Astrocyte (in vitro differentiated cells and primary cell): ENCODE measurements at regions not wholly inside any gene's neighbourhood (a gene's known extent, or its start where the extent isn't known, plus 50 kb on each side); places are given as distances from the start of the nearest gene placed in this dataset.

Source experiments
- DNase-seq: peaks from one replicate; pipeline ENCODE4 v3.0.0-alpha.2; 2010; ENCODE audit warnings: low read depth
- FAIRE-seq: peaks from 2 replicates; lab custom pipeline; 2011; peaks lifted over from hg19 to GRCh38; lab: Jason Lieb, UNC
- H2AFZ ChIP-seq: 2 replicates; pipeline ENCODE4 v1.6.0; 2012; ENCODE audit warnings: low read depth, low read length, inconsistent platforms
- H3K27ac ChIP-seq: 2 replicates; pipeline ENCODE4 v1.5.1; 2011; ENCODE audit warnings: low read depth, low read length, inconsistent platforms
- H3K27me3 ChIP-seq: 2 replicates; pipeline ENCODE4 v1.6.0; 2011; ENCODE audit warnings: low read length, inconsistent platforms; ENCODE audit not compliant: insufficient read depth
- H3K36me3 ChIP-seq: 2 replicates; pipeline ENCODE4 v1.5.1; 2011; ENCODE audit warnings: low read length, inconsistent platforms; ENCODE audit not compliant: insufficient read depth
- H3K4me1 ChIP-seq: 2 replicates; pipeline ENCODE4 v1.5.1; 2011; ENCODE audit warnings: low read length, inconsistent platforms; ENCODE audit not compliant: insufficient read depth
- H3K4me2 ChIP-seq: 2 replicates; pipeline ENCODE4 v1.6.0; 2012; ENCODE audit warnings: low read length, inconsistent platforms
- H3K4me3 ChIP-seq: 2 replicates; pipeline ENCODE4 v1.5.1; 2011; ENCODE audit warnings: low read depth, mild to moderate bottlenecking, low read length, inconsistent platforms; ENCODE audit not compliant: insufficient read depth
- H3K79me2 ChIP-seq: 2 replicates; pipeline ENCODE4 v1.6.0; 2012; ENCODE audit warnings: mild to moderate bottlenecking, low read length, inconsistent platforms; ENCODE audit not compliant: insufficient read depth
- H3K9ac ChIP-seq: 2 replicates; pipeline ENCODE4 v1.6.0; 2012; ENCODE audit warnings: mild to moderate bottlenecking, low read length, inconsistent platforms
- H3K9me3 ChIP-seq: 2 replicates; pipeline ENCODE4 v1.5.1; 2012; ENCODE audit warnings: low read depth, mild to moderate bottlenecking, low read length, inconsistent platforms; ENCODE audit not compliant: insufficient read depth
- H4K20me1 ChIP-seq: 2 replicates; pipeline ENCODE4 v1.6.0; 2012; ENCODE audit warnings: low read length, inconsistent platforms; ENCODE audit not compliant: insufficient read depth
- H3K27ac Mint-ChIP-seq: one replicate; pipeline ENCODE4 v1.8.0; 2021; ENCODE audit warnings: mild to moderate bottlenecking, mixed read lengths; ENCODE audit not compliant: unreplicated experiment
- H3K27me3 Mint-ChIP-seq: one replicate; pipeline ENCODE4 v1.8.0; 2021; ENCODE audit warnings: low read depth, mixed read lengths; ENCODE audit not compliant: unreplicated experiment
- H3K36me3 Mint-ChIP-seq: one replicate; pipeline ENCODE4 v1.8.0; 2021; ENCODE audit warnings: low read depth, mixed read lengths; ENCODE audit not compliant: unreplicated experiment
- H3K4me1 Mint-ChIP-seq: one replicate; pipeline ENCODE4 v1.8.0; 2021; ENCODE audit warnings: low read depth, mixed read lengths; ENCODE audit not compliant: unreplicated experiment
- H3K4me3 Mint-ChIP-seq: one replicate; pipeline ENCODE4 v1.8.0; 2021; ENCODE audit warnings: mild to moderate bottlenecking, moderate library complexity, mixed read lengths; ENCODE audit not compliant: unreplicated experiment
- H3K9me3 Mint-ChIP-seq: one replicate; pipeline ENCODE4 v1.8.0; 2021; ENCODE audit warnings: mild to moderate bottlenecking, mixed read lengths; ENCODE audit not compliant: unreplicated experiment
- EZH2 ChIP-seq: IDR thresholded peaks from 2 replicates; pipeline ENCODE4 v1.6.1; 2012; ENCODE audit warnings: mild to moderate bottlenecking, low read length, inconsistent platforms; ENCODE audit not compliant: insufficient read depth
- TF ChIP-seq, protein P1 (sequence below): IDR thresholded peaks from 2 replicates; pipeline ENCODE4 v1.5.1; 2011; ENCODE audit warnings: low read depth, mild to moderate bottlenecking, inconsistent platforms, low read length, moderate library complexity; ENCODE audit not compliant: insufficient read depth

DNA sequence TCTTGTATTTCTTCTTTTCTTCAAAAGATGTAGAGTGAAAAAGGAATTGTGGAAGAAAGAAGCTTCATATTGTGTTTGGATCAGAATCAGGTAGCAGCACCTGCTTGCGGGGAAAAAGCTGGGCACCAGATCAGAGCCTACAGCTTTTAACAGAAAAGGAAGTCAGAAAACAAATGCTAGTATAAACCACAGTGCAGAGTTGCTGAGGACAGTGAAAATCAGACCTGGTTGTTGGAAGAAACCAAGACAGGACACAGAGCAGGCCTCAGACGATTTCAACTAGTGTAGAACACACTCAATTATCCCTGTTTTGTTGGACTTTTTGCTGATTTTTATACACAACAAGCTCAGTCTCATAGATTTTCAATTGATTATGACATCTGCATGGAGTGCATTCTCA is 221.4 kb downstream of the PTN start:
- Mint-ChIP-seq H3K4me1 (no peaks in the 10 kb centered on the region), H3K36me3 (no peaks in the 10 kb centered on the region), H3K4me3 (no peak overlapping the region), H3K9me3 (no peaks in the 10 kb centered on the region), H3K27ac (no peak overlapping the region), H3K27me3 (no peaks in the 10 kb centered on the region)
- H3K4me3 ChIP-seq: no peak overlapping the region
- FAIRE-seq (no peak), DNase-seq (no peak)
- H4K20me1 ChIP-seq: no peaks in the 10 kb centered on the region
- no peaks in the 10 kb centered on the region for H3K79me2 ChIP-seq
- no peak overlapping the region for H3K4me2 ChIP-seq
- H2AFZ ChIP-seq: no peak overlapping the region
- H3K9me3 ChIP-seq: no peaks in the 10 kb centered on the region
- no peaks in the 10 kb centered on the region for H3K36me3 ChIP-seq
- no peak overlapping the region for H3K27ac ChIP-seq
- no peaks in the 10 kb centered on the region for H3K27me3 ChIP-seq
- TF ChIP-seq, protein P1, sequence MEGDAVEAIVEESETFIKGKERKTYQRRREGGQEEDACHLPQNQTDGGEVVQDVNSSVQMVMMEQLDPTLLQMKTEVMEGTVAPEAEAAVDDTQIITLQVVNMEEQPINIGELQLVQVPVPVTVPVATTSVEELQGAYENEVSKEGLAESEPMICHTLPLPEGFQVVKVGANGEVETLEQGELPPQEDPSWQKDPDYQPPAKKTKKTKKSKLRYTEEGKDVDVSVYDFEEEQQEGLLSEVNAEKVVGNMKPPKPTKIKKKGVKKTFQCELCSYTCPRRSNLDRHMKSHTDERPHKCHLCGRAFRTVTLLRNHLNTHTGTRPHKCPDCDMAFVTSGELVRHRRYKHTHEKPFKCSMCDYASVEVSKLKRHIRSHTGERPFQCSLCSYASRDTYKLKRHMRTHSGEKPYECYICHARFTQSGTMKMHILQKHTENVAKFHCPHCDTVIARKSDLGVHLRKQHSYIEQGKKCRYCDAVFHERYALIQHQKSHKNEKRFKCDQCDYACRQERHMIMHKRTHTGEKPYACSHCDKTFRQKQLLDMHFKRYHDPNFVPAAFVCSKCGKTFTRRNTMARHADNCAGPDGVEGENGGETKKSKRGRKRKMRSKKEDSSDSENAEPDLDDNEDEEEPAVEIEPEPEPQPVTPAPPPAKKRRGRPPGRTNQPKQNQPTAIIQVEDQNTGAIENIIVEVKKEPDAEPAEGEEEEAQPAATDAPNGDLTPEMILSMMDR: no peak
- TF ChIP-seq EZH2: no peak
- H3K9ac ChIP-seq: no peak overlapping the region
- no peaks in the 10 kb centered on the region for H3K4me1 ChIP-seq

DNA sequence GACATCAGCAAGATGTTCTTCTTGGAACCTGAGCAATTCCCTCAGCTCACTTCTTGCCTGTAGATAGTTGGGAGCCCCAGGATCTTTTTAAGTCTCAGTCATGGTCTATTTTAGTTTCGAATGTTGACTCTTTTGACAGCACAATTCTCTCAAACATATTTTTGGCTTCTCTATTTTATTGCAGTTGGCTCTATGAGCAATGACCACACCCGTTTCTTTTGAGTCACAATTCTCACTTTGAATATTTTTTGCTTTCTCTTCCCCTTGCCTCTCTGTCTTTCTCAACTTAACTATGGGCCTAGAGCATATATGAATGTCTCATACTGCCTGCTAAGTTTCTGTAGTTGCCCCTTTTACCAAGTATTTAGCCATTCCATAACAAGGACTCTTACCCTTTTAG is 222.8 kb downstream of the PTN start:
- no peak for FAIRE-seq

DNA sequence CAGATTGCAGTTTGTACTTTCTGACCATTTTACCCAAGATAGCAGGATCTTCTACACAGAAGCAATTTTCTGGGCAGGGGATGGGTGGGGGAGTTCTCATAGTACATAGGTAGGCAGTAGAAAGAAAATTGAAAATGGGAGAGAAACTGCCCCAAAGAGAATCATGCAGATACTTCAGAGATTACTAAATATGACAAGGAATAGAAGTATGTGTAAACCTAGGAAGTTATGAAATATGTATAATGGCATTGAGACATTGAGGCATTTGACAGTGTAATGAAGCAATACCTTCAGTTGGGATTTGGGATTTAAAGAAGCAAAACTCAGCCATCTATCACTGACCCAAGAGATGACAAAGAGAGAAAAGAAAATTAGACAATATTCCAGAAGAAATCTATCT is 233.0 kb downstream of the PTN start:
- H3K79me2 ChIP-seq: no peaks in the 10 kb centered on the region
- no peak overlapping the region for H2AFZ ChIP-seq
- H3K9ac ChIP-seq: no peak overlapping the region
- H3K36me3 Mint-ChIP-seq: no peaks in the 10 kb centered on the region
- H3K27me3 Mint-ChIP-seq: no peaks in the 10 kb centered on the region
- no peaks in the 10 kb centered on the region for H3K4me1 Mint-ChIP-seq
- no peaks in the 10 kb centered on the region for H3K36me3 ChIP-seq
- H3K27me3 ChIP-seq: no peaks in the 10 kb centered on the region
- H3K4me2 ChIP-seq: no peak overlapping the region
- TF ChIP-seq, protein P1: no peak
- TF ChIP-seq EZH2: no peak
- H3K4me1 ChIP-seq: peaks cover 6% of the 10 kb centered on the region
- peaks cover 5% of the 10 kb centered on the region for H3K9me3 Mint-ChIP-seq
- FAIRE-seq: no peak
- no peak overlapping the region for H3K4me3 Mint-ChIP-seq
- no peaks in the 10 kb centered on the region for H3K9me3 ChIP-seq
- no peaks in the 10 kb centered on the region for H4K20me1 ChIP-seq
- no peak for DNase-seq
- no peak overlapping the region for H3K27ac Mint-ChIP-seq
- no peak overlapping the region for H3K4me3 ChIP-seq
- H3K27ac ChIP-seq: no peak overlapping the region

More for the DNA sequence above, 222.8 kb downstream of the PTN start:
- no peak overlapping the region for H3K27ac ChIP-seq
- H3K4me3 ChIP-seq: no peak overlapping the region
- no peaks in the 10 kb centered on the region for H4K20me1 ChIP-seq
- H3K36me3 ChIP-seq: no peaks in the 10 kb centered on the region
- no peaks in the 10 kb centered on the region for H3K9me3 ChIP-seq
- H3K27me3 ChIP-seq: no peaks in the 10 kb centered on the region
- no peaks in the 10 kb centered on the region for H3K9me3 Mint-ChIP-seq
- H3K79me2 ChIP-seq: no peaks in the 10 kb centered on the region
- no peaks in the 10 kb centered on the region for H3K4me1 ChIP-seq
- no peak overlapping the region for H3K4me3 Mint-ChIP-seq
- no peak overlapping the region for H3K27ac Mint-ChIP-seq
- no peaks in the 10 kb centered on the region for H3K36me3 Mint-ChIP-seq
- H2AFZ ChIP-seq: no peak overlapping the region
- H3K27me3 Mint-ChIP-seq: no peaks in the 10 kb centered on the region
- H3K9ac ChIP-seq: no peak overlapping the region
- no peak for DNase-seq
- H3K4me2 ChIP-seq: no peak overlapping the region
- TF ChIP-seq EZH2: no peak
- TF ChIP-seq, protein P1: no peak
- H3K4me1 Mint-ChIP-seq: no peaks in the 10 kb centered on the region
